GM13977 (cell line): ENCODE measurements at regions not wholly inside any gene's neighbourhood (a gene's known extent, or its start where the extent isn't known, plus 50 kb on each side); places are given as distances from the start of the nearest gene placed in this dataset.

Source experiments
- DNase-seq: peaks from one replicate; pipeline ENCODE4 v3.0.0; 2012; ENCODE audit warnings: low spot score
- CTCF ChIP-seq: IDR thresholded peaks from 2 replicates; pipeline ENCODE4 v1.5.1; 2012; ENCODE audit warnings: mild to moderate bottlenecking, control low read depth; ENCODE audit not compliant: insufficient read depth; ENCODE audit errors: extremely low read depth, missing control alignments
- in situ Hi-C: fragments of 300-500 bp; cut with MboI; formaldehyde crosslinking; loops from one replicate; pipeline ENCODE4 v1.12.0; 2022; ENCODE audit warnings: low sequenced_read_pairs, low pct_unique_long_range_greater_than_20kb, mixed read lengths, inconsistent platforms; ENCODE audit not compliant: unreplicated experiment

GRCh38 chr10:78947733-78948132 lies 121.0 kb upstream of the ZMIZ1 start:
- in situ Hi-C loops, result no loop called here
- no peak for DNase-seq
- no peak for TF ChIP-seq CTCF

GRCh38 chr10:78948621-78949030 lies 120.1 kb upstream of the ZMIZ1 start:
- in situ Hi-C loops, result no loop called here

GRCh38 chr10:78950656-78951587 lies 117.8 kb upstream of the ZMIZ1 start:
- in situ Hi-C loops, result no loop called here
- DNase-seq, result no peak

More at GRCh38 chr10:78948621-78949030, 120.1 kb upstream of the ZMIZ1 start:
- TF ChIP-seq CTCF, result no peak
- no peak for DNase-seq

GRCh38 chr10:78952030-78952429 lies 116.7 kb upstream of the ZMIZ1 start:
- TF ChIP-seq CTCF, result no peak
- DNase-seq, result no peak
- in situ Hi-C loops, result no loop called here

More at GRCh38 chr10:78950656-78951587, 117.8 kb upstream of the ZMIZ1 start:
- TF ChIP-seq CTCF, result no peak

GRCh38 chr10:78952686-78953085 lies 116.1 kb upstream of the ZMIZ1 start:
- no peak for TF ChIP-seq CTCF
- no peak for DNase-seq
- in situ Hi-C loops, result no loop called here

- no peak for DNase-seq
- in situ Hi-C loops, result no loop called here
- TF ChIP-seq CTCF, result no peak
Measured at GRCh38 chr10:78953113-78953798, 115.5 kb upstream of the ZMIZ1 start.
